ENCODE measurements at regions not wholly inside any gene's neighbourhood (a gene's known extent, or its start where the extent isn't known, plus 50 kb on each side); places are given as distances from the start of the nearest gene placed in this dataset.

DNA sequence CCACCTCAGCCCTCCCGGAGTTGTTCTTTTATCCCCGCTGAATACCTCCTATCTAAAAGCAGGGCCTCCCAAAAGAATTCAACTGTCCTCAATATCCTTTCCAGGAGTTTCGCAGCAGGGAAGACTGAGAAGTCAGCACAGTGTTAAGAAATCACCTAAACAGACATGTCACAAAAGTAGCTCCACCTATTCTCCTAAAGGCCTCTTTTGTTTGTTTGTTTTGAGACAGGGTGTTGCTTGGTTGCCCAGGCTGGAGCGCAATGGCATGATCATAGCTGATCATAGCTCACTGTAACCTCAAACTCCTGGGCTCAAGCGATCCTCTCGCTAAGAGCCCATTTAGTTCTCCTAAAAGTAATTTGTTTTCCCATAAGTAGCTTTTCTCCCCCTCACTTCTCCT is 53.8 kb downstream of the TEX44 start:
- no peak for TF ChIP-seq SUZ12 (IDR thresholded peaks at IDR 0.05; ENCODE audit: extremely low read depth, insufficient read depth, insufficient read length)
- no peak for TF ChIP-seq YY1 (IDR thresholded peaks at IDR 0.05; ENCODE audit: insufficient read depth, insufficient read length)
